ENCODE measurements at regions not wholly inside any gene's neighbourhood (a gene's known extent, or its start where the extent isn't known, plus 50 kb on each side); places are given as distances from the start of the nearest gene placed in this dataset.

DNA sequence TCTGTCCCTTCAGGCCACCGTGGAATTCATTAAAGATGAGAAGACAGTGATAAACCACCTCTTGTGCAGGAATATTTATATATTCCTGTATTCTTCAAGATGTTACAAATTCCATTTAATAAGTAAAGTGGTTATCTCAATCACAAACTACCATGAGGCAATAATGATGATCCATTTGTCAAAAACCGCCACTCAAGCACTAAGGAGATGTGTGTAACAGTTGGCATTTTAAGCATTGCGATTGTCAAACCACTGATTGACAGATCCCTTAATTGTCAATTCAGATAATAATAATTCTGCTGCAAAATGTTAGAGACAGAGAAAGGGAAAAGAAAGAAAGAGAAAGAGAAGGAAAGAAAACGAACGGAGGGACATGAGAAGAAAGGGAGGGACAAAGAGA is 476.1 kb upstream of the RBFOX1 start:
- TF ChIP-seq CTCF (IDR thresholded peaks at IDR 0.05): no peak
- no peaks in the 10 kb centered on the region for H3K4me1 Mint-ChIP-seq (ENCODE audit: low read depth)
- H3K27ac Mint-ChIP-seq: no peak overlapping the region
- no peak overlapping the region for H3K4me3 Mint-ChIP-seq
- peaks cover 31% of the 10 kb centered on the region for H3K9me3 Mint-ChIP-seq
- no peaks in the 10 kb centered on the region; the same call in 1 of the 2 replicates for H3K36me3 Mint-ChIP-seq (ENCODE audit: low read depth)
- no peaks in the 10 kb centered on the region for H3K27me3 Mint-ChIP-seq (ENCODE audit: insufficient read depth)
- no peak for DNase-seq

- Mint-ChIP-seq H3K4me3 (no peak overlapping the region), H3K27ac (no peak overlapping the region), H3K27me3 (ENCODE audit: insufficient read depth) (no peaks in the 10 kb centered on the region), H3K9me3 (peaks cover 24% of the 10 kb centered on the region), H3K36me3 (ENCODE audit: low read depth) (no peaks in the 10 kb centered on the region; the same call in 1 of the 2 replicates), H3K4me1 (ENCODE audit: low read depth) (no peaks in the 10 kb centered on the region)
- TF ChIP-seq CTCF (IDR thresholded peaks at IDR 0.05): no peak
- no peak for DNase-seq
Observed at GRCh38 chr16:6853565-6853964, 479.1 kb upstream of the RBFOX1 start.

- H3K9me3 Mint-ChIP-seq: peaks cover 29% of the 10 kb centered on the region
- H3K4me3 Mint-ChIP-seq: no peak overlapping the region
- H3K27me3 Mint-ChIP-seq (ENCODE audit: insufficient read depth): no peaks in the 10 kb centered on the region
- no peaks in the 10 kb centered on the region; the same call in 1 of the 2 replicates for H3K36me3 Mint-ChIP-seq (ENCODE audit: low read depth)
- H3K27ac Mint-ChIP-seq: no peak overlapping the region
- TF ChIP-seq CTCF (IDR thresholded peaks at IDR 0.05): no peak
- DNase-seq: no peak
- no peaks in the 10 kb centered on the region for H3K4me1 Mint-ChIP-seq (ENCODE audit: low read depth)
Observed at GRCh38 chr16:6852643-6853225, 479.9 kb upstream of the RBFOX1 start.

GRCh38 chr16:6846452-6846851 is 486.2 kb upstream of the RBFOX1 start:
- no peak for DNase-seq
- Mint-ChIP-seq H3K4me3 (no peak overlapping the region), H3K9me3 (peaks cover 54% of the 10 kb centered on the region), H3K27me3 (ENCODE audit: insufficient read depth) (no peaks in the 10 kb centered on the region; the same call in 1 of the 2 replicates), H3K4me1 (ENCODE audit: low read depth) (no peaks in the 10 kb centered on the region), H3K27ac (no peak overlapping the region), H3K36me3 (ENCODE audit: low read depth) (no peaks in the 10 kb centered on the region)
- no peak for TF ChIP-seq CTCF (IDR thresholded peaks at IDR 0.05)

GRCh38 chr16:6841392-6841791 is 491.3 kb upstream of the RBFOX1 start:
- H3K4me1 Mint-ChIP-seq (ENCODE audit: low read depth): no peaks in the 10 kb centered on the region
- H3K4me3 Mint-ChIP-seq: no peak overlapping the region
- no peak overlapping the region for H3K27ac Mint-ChIP-seq
- no peak for TF ChIP-seq CTCF (IDR thresholded peaks at IDR 0.05)
- H3K27me3 Mint-ChIP-seq (ENCODE audit: insufficient read depth): peaks cover 1% of the 10 kb centered on the region
- peaks cover 6% of the 10 kb centered on the region; the same call in 1 of the 2 replicates for H3K36me3 Mint-ChIP-seq (ENCODE audit: low read depth)
- no peak for DNase-seq
- peaks cover 72% of the 10 kb centered on the region for H3K9me3 Mint-ChIP-seq
